GM12878 (cell line): ENCODE measurements at regions not wholly inside any gene's neighbourhood (a gene's known extent, or its start where the extent isn't known, plus 50 kb on each side); places are given as distances from the start of the nearest gene placed in this dataset.

Experiments
- ATAC-seq: fragments of 200-7000 bp; cut with Tn5 transposase; 3 replicates; pipeline ENCODE4 v1.9.1; 2020; ENCODE audit warnings: mild to moderate bottlenecking, moderate library complexity
- BruUV-seq: library from RNA; stranded (reverse); fragments of 400-500 nt; replicated peaks from 2 replicates; lab custom pipeline; 2021; lab: Mats Ljungman, UMichigan
- CTCF ChIA-PET: fragments of 300-600 bp; sonication (Branson Sonifier 250); formaldehyde crosslinking; extraction: SDS; loops from one replicate; lab custom pipeline; 2021; ENCODE audit warnings: inconsistent platforms; lab: Yijun Ruan, JAX
- POLR2A ChIA-PET: fragments of 350-600 bp; formaldehyde crosslinking; extraction: SDS; loops from one replicate; lab custom pipeline; 2021; ENCODE audit warnings: inconsistent platforms; lab: Charles Lee
- RAD21 ChIA-PET: fragments of 300-600 bp; sonication (Branson Sonifier 250); formaldehyde crosslinking; loops from one replicate; lab custom pipeline; 2023; ENCODE audit warnings: antibody characterized with exemption; ENCODE audit not compliant: unreplicated experiment; lab: Charles Lee
- SMC1A ChIA-PET: fragments of 300-600 bp; sonication (Branson Sonifier 250); formaldehyde crosslinking; loops from one replicate; lab custom pipeline; 2023; ENCODE audit not compliant: unreplicated experiment, uncharacterized antibody; lab: Charles Lee
- DNase-seq: peaks from one replicate; pipeline ENCODE4 v3.0.0-alpha.2; 2011; ENCODE audit warnings: low read depth, low spot score
- FAIRE-seq: peaks from 3 replicates; lab custom pipeline; 2011; peaks lifted over from hg19 to GRCh38; lab: Jason Lieb, UNC
- H2AFZ ChIP-seq: 2 replicates; pipeline ENCODE4 v1.6.0; 2011; ENCODE audit warnings: low read depth, low read length, control low read depth; ENCODE audit not compliant: control insufficient read depth
- H3K27ac ChIP-seq: 2 replicates; pipeline ENCODE4 v1.5.1; 2011; ENCODE audit warnings: control low read depth; ENCODE audit not compliant: control insufficient read depth, insufficient read depth
- H3K27me3 ChIP-seq, 2 experiments: replicated peaks in 1 of 2; 2 replicates each; pipeline versions ENCODE4 v1.6.0 to v1.6.1; 2011; ENCODE audit warnings: low read length in 1 of 2; ENCODE audit not compliant: control insufficient read depth in 2 of 2, insufficient read depth in 2 of 2
- H3K36me3 ChIP-seq, 2 experiments: 2 replicates each; pipeline ENCODE4 v1.5.1; 2011; ENCODE audit warnings: low read length in 1 of 2; ENCODE audit not compliant: control insufficient read depth in 2 of 2, insufficient read depth in 2 of 2
- H3K4me1 ChIP-seq: 2 replicates; pipeline ENCODE4 v1.6.1; 2011; ENCODE audit warnings: mild to moderate bottlenecking, low read length, moderate library complexity, mixed read lengths; ENCODE audit not compliant: control insufficient read depth, insufficient read depth
- H3K4me2 ChIP-seq: 2 replicates; pipeline ENCODE4 v1.6.0; 2011; ENCODE audit warnings: control low read depth; ENCODE audit not compliant: control insufficient read depth, insufficient read depth
- H3K4me3 ChIP-seq: fragments of 200-600 bp; sonication (generic); 2 replicates; pipeline ENCODE4 v1.5.1; 2016
- H3K79me2 ChIP-seq: 2 replicates; pipeline ENCODE4 v1.6.0; 2011; ENCODE audit warnings: low read length; ENCODE audit not compliant: control insufficient read depth, insufficient read depth
- H3K9ac ChIP-seq: 2 replicates; pipeline ENCODE4 v1.8.0; 2011; ENCODE audit warnings: low read length, control low read depth, mixed read lengths; ENCODE audit not compliant: control insufficient read depth, insufficient read depth
- H3K9me3 ChIP-seq: replicated peaks from 3 replicates; pipeline ENCODE4 v1.5.1; 2011; ENCODE audit warnings: mild to moderate bottlenecking, low read length; ENCODE audit not compliant: control insufficient read depth, insufficient read depth
- H4K20me1 ChIP-seq: 2 replicates; pipeline ENCODE4 v1.6.0; 2011; ENCODE audit not compliant: control insufficient read depth, insufficient read depth
- ATF2 ChIP-seq: IDR thresholded peaks from 2 replicates; pipeline ENCODE4 v1.6.1; 2012; ENCODE audit warnings: low read length, inconsistent platforms
- JUNB ChIP-seq: IDR thresholded peaks from 2 replicates; pipeline ENCODE4 v1.6.1; 2016; ENCODE audit warnings: antibody characterized with exemption, mild to moderate bottlenecking
- MEF2B ChIP-seq: fragments of 450-650 bp; IDR thresholded peaks from 2 replicates; pipeline ENCODE4 v1.6.1; 2018; ENCODE audit warnings: mild to moderate bottlenecking, moderate library complexity; ENCODE audit not compliant: partially characterized antibody, poor library complexity, severe bottlenecking
- MXI1 ChIP-seq: fragments of 150-350 bp; IDR thresholded peaks from 2 replicates; pipeline ENCODE4 v1.6.1; 2011; ENCODE audit warnings: low read depth, mild to moderate bottlenecking, inconsistent platforms, low read length, improper control_type of control experiment
- MYB ChIP-seq: fragments of 150-350 bp; IDR thresholded peaks from 2 replicates; pipeline ENCODE4 v1.6.1; 2014; ENCODE audit warnings: mild to moderate bottlenecking, low read depth, low read length, borderline replicate concordance
- NFYA ChIP-seq: IDR thresholded peaks from 2 replicates; pipeline ENCODE4 v1.6.1; 2011; ENCODE audit warnings: low read depth, mild to moderate bottlenecking, low read length, improper control_type of control experiment, borderline replicate concordance
- PAX8 ChIP-seq: fragments of 450-650 bp; IDR thresholded peaks from 2 replicates; pipeline ENCODE4 v1.6.1; 2017; ENCODE audit warnings: mild to moderate bottlenecking, moderate library complexity
- RAD21 ChIP-seq: IDR thresholded peaks from 2 replicates; pipeline ENCODE4 v1.6.1; 2011; ENCODE audit warnings: mild to moderate bottlenecking, low read depth, low read length, moderate library complexity; ENCODE audit not compliant: insufficient read depth
- RBBP5 ChIP-seq: fragments of 200-600 bp; sonication (generic); conservative IDR thresholded peaks from 2 replicates; pipeline ENCODE4 v1.6.1; 2016
- RCOR1 ChIP-seq: conservative IDR thresholded peaks from 2 replicates; pipeline ENCODE4 v1.6.1; 2012; ENCODE audit warnings: low read depth, low read length, improper control_type of control experiment
- SIN3A ChIP-seq: IDR thresholded peaks from 2 replicates; pipeline ENCODE4 v1.6.1; 2012; ENCODE audit warnings: low read depth, low read length, improper control_type of control experiment
- SP1 ChIP-seq: IDR thresholded peaks from one replicate; pipeline ENCODE4 v1.6.1; 2011; ENCODE audit warnings: low read depth, low read length
- SREBF2 ChIP-seq: IDR thresholded peaks from 2 replicates; pipeline ENCODE4 v1.6.1; 2012; ENCODE audit warnings: mild to moderate bottlenecking, low read length
- SRF ChIP-seq, 2 experiments: IDR thresholded peaks; 2 replicates each; pipeline ENCODE4 v1.6.1; 2011; ENCODE audit warnings: low read depth in 2 of 2, low read length in 2 of 2, mild to moderate bottlenecking in 1 of 2, moderate library complexity in 1 of 2
- ZNF274 ChIP-seq: IDR thresholded peaks from one replicate; pipeline ENCODE4 v1.8.0; 2011; ENCODE audit not compliant: insufficient read length, insufficient read depth
- WGBS: methylation state at CpG from one replicate; pipeline ENCODE4 v1.1.6; 2016; ENCODE audit warnings: low lambda C conversion rate; ENCODE audit not compliant: insufficient replicate concordance, insufficient coverage; ENCODE audit errors: missing lambda C conversion rate; 5-methylcytosine and 5-hydroxymethylcytosine counted together
- in situ Hi-C: fragments of 300-500 bp; cut with MboI; formaldehyde crosslinking; loops from 9 replicates; pipeline ENCODE4 v1.14.3; 2018; ENCODE audit warnings: mixed read lengths
- intact Hi-C: fragments of 100-400 bp; cut with micrococcal nuclease; formaldehyde crosslinking; loops from one replicate; pipeline ENCODE4 v1.14.2; 2022; ENCODE audit not compliant: unreplicated experiment
- TF ChIP-seq, protein P1 (sequence below): fragments of 450-650 bp; IDR thresholded peaks from 2 replicates; pipeline ENCODE4 v1.6.1; 2017; ENCODE audit warnings: mild to moderate bottlenecking, moderate library complexity
- TF ChIP-seq, protein P2 (sequence below): fragments of 450-650 bp; IDR thresholded peaks from 2 replicates; pipeline ENCODE4 v1.6.1; 2017; ENCODE audit warnings: borderline replicate concordance

DNA sequence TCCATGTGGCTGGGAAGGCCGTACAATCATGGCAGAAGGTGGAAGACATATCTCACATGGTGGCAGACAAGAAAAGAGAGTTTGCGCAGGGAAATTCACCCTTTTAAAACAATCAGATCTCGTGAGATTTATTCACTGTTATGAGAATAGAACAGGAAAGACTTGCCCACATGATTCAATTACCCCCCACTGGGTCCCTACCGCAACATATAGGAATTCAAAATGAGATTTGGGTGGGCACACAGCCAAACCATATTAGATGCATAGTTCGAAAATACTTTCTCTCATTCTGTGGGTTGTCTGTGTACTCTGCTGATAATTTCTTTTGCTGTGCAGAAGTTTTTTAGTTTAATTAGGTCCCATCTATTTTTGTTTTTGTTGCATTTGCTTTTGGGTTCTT, 990.3 kb downstream of the PLA2G4A start:
- Histone ChIP-seq H3K79me2 (no peaks in the 10 kb centered on the region), H3K4me1 (no peaks in the 10 kb centered on the region)
- SMC1A ChIA-PET: no interaction called here
- WGBS: 22% methylated on average over 5 of the region's 5 CpGs
- in situ Hi-C loops: no loop called here
- TF ChIP-seq MXI1: no peak
- no peak for TF ChIP-seq PAX8
- no peak for TF ChIP-seq RBBP5
- TF ChIP-seq NFYA: no peak
- TF ChIP-seq MEF2B: no peak
- TF ChIP-seq RAD21: no peak
- no peak for TF ChIP-seq JUNB
- TF ChIP-seq SREBF2: no peak
- no peak for TF ChIP-seq MYB
- TF ChIP-seq ZNF274: no peak
- TF ChIP-seq SP1: no peak
- TF ChIP-seq, protein P1, sequence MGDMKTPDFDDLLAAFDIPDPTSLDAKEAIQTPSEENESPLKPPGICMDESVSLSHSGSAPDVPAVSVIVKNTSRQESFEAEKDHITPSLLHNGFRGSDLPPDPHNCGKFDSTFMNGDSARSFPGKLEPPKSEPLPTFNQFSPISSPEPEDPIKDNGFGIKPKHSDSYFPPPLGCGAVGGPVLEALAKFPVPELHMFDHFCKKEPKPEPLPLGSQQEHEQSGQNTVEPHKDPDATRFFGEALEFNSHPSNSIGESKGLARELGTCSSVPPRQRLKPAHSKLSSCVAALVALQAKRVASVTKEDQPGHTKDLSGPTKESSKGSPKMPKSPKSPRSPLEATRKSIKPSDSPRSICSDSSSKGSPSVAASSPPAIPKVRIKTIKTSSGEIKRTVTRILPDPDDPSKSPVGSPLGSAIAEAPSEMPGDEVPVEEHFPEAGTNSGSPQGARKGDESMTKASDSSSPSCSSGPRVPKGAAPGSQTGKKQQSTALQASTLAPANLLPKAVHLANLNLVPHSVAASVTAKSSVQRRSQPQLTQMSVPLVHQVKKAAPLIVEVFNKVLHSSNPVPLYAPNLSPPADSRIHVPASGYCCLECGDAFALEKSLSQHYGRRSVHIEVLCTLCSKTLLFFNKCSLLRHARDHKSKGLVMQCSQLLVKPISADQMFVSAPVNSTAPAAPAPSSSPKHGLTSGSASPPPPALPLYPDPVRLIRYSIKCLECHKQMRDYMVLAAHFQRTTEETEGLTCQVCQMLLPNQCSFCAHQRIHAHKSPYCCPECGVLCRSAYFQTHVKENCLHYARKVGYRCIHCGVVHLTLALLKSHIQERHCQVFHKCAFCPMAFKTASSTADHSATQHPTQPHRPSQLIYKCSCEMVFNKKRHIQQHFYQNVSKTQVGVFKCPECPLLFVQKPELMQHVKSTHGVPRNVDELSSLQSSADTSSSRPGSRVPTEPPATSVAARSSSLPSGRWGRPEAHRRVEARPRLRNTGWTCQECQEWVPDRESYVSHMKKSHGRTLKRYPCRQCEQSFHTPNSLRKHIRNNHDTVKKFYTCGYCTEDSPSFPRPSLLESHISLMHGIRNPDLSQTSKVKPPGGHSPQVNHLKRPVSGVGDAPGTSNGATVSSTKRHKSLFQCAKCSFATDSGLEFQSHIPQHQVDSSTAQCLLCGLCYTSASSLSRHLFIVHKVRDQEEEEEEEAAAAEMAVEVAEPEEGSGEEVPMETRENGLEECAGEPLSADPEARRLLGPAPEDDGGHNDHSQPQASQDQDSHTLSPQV: no peak
- TF ChIP-seq SIN3A: no peak
- no peak for TF ChIP-seq ATF2
- TF ChIP-seq RCOR1: no peak
- no peak for TF ChIP-seq SRF (IDR thresholded peaks at IDR 0.05; ENCODE audit: low read depth in 2 of 2, low read length in 2 of 2)
- TF ChIP-seq, protein P2, sequence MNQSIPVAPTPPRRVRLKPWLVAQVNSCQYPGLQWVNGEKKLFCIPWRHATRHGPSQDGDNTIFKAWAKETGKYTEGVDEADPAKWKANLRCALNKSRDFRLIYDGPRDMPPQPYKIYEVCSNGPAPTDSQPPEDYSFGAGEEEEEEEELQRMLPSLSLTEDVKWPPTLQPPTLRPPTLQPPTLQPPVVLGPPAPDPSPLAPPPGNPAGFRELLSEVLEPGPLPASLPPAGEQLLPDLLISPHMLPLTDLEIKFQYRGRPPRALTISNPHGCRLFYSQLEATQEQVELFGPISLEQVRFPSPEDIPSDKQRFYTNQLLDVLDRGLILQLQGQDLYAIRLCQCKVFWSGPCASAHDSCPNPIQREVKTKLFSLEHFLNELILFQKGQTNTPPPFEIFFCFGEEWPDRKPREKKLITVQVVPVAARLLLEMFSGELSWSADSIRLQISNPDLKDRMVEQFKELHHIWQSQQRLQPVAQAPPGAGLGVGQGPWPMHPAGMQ: no peak
- TF ChIP-seq, all 136 proteins: peak for 0
- ChIA-PET RAD21 (no interaction called here), CTCF (interaction anchor here (0.6 kb wide), 1 partner anchor 147 kb away, joined by 3 read pairs; no protein-coding TSS in a partner anchor), POLR2A (no interaction called here)
- no peak overlapping the region for H3K9ac ChIP-seq
- no TSS peak for BruUV-seq
- H3K4me2 ChIP-seq: no peak overlapping the region
- intact Hi-C loops: no loop called here
- no peak for DNase-seq
- no peak for FAIRE-seq
- no peaks in the 10 kb centered on the region for H3K27me3 ChIP-seq
- ATAC-seq: no peak
- no peaks in the 10 kb centered on the region for H3K36me3 ChIP-seq
- H4K20me1 ChIP-seq: no peaks in the 10 kb centered on the region
- H3K9me3 ChIP-seq: no peaks in the 10 kb centered on the region
- no peak overlapping the region for H3K27ac ChIP-seq
- H2AFZ ChIP-seq: no peak overlapping the region
- no peak overlapping the region for H3K4me3 ChIP-seq
